ENCODE measurements at regions not wholly inside any gene's neighbourhood (a gene's known extent, or its start where the extent isn't known, plus 50 kb on each side); places are given as distances from the start of the nearest gene placed in this dataset.
A peak's percentile ranks its signal among the peaks of the same experiment; 100 is the strongest.

DNA sequence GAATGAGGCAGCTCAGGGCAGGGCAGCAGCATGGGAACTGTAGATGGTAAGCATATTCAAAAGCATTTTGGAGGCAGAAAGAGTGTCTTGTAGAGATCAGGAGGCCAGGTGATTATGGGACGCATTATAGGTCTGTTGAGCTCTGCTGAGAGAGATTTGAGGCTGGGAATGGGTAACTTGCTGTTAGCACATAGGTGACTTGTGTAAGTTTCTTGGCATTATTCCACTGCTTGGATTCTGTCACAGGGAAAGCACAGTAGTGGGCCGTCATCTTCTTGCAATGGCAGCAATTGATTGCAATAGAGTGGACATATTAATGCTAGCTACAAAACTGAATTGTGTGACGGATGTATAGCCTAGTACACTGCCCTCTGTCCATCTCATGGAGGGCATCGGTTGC, 434.3 kb upstream of the IGFBP3 start:
- TF ChIP-seq, protein P1, sequence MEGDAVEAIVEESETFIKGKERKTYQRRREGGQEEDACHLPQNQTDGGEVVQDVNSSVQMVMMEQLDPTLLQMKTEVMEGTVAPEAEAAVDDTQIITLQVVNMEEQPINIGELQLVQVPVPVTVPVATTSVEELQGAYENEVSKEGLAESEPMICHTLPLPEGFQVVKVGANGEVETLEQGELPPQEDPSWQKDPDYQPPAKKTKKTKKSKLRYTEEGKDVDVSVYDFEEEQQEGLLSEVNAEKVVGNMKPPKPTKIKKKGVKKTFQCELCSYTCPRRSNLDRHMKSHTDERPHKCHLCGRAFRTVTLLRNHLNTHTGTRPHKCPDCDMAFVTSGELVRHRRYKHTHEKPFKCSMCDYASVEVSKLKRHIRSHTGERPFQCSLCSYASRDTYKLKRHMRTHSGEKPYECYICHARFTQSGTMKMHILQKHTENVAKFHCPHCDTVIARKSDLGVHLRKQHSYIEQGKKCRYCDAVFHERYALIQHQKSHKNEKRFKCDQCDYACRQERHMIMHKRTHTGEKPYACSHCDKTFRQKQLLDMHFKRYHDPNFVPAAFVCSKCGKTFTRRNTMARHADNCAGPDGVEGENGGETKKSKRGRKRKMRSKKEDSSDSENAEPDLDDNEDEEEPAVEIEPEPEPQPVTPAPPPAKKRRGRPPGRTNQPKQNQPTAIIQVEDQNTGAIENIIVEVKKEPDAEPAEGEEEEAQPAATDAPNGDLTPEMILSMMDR (IDR thresholded peaks at IDR 0.05; ENCODE audit: extremely low read depth, missing control alignments) = no peak

GRCh38 chr7:46352004-46352954, 431.2 kb upstream of the IGFBP3 start:
- TF ChIP-seq, protein P1 (IDR thresholded peaks at IDR 0.05; ENCODE audit: extremely low read depth, missing control alignments) = peak; percentile 38
- DNase-seq (ENCODE audit: low spot score) = peak; percentile 34

More for the DNA sequence above, 434.3 kb upstream of the IGFBP3 start:
- DNase-seq (ENCODE audit: low spot score) = no peak

GRCh38 chr7:46349490-46349889, 428.4 kb upstream of the IGFBP3 start:
- no peak for DNase-seq (ENCODE audit: low spot score)
- TF ChIP-seq, protein P1 (IDR thresholded peaks at IDR 0.05; ENCODE audit: extremely low read depth, missing control alignments) = no peak

GRCh38 chr7:46344533-46344932, 423.5 kb upstream of the IGFBP3 start:
- TF ChIP-seq, protein P1 (IDR thresholded peaks at IDR 0.05; ENCODE audit: extremely low read depth, missing control alignments) = no peak
- no peak for DNase-seq (ENCODE audit: low spot score)

DNA sequence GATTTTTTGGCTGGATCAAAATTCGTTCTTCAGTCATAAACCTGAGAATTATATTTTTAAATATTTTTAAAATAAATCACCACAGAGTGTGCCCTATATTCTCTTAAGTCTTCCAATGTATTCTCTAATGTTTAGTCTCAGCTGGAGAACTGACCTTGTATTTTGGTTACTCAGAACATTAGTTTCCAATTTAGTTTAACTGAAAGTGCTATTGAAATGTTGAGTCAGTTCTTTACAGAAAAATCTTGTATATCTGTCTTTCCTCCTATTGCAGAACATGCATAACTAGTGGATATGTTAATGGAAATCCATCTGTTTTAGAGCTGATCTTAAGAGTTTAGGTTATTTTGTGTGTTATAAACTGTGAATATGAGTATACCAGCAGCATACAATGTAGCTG, 422.7 kb upstream of the IGFBP3 start:
- TF ChIP-seq, protein P1 (IDR thresholded peaks at IDR 0.05; ENCODE audit: extremely low read depth, missing control alignments) = no peak
- no peak for DNase-seq (ENCODE audit: low spot score)

DNA sequence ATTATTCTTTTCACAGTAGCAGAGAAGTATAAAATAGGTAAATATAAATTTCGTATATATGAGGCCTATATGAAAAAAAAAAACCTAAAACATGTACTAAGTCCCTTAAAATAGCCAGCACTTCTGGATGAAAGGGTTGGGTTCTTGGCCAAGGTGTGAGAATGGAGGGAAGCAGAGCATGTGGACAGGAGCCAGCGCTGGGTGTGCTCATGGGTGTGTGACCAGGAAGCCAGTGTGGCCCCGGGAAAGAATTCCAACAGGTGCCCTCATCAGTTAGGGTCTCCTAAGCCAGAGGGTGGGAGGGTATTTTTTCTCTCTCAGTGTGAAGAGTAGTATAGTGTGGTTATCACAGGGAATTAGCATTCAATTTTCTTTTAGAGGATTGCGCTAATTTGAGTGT, 401.9 kb upstream of the IGFBP3 start:
- DNase-seq (ENCODE audit: low spot score) = no peak
- TF ChIP-seq, protein P1 (IDR thresholded peaks at IDR 0.05; ENCODE audit: extremely low read depth, missing control alignments) = no peak

DNA sequence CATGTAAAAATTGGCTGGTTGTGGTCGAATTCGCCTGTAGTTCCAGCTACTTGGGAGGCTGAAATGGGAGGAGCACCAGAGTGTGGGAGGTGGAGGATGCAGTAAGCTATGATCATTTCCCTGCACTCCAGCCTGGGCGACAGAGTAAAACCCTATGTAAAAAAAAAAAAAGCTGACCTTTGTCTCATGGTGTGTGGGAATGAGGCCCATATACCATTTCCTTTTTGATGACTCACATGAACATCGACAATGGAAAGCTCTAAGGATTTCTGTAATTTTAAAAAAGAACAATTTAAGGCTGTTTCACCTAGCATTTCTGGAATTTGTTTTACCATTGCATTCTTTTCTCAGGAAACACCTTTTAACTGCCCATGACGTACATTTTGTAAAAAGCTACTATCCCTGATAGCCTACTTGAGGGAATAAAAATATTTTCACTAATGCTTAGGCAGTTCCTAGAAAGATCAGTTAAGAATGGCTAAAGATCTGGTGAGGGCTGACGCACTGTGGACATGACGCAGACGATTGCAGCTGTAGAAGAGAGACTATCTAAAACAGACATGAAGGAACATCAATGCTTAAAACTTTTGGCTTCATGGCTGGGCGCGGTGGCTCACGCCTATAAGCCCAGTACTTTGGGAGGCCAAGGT, 400.6 kb upstream of the IGFBP3 start:
- TF ChIP-seq, protein P1 (IDR thresholded peaks at IDR 0.05; ENCODE audit: extremely low read depth, missing control alignments) = no peak
- no peak for DNase-seq (ENCODE audit: low spot score)
